Panc1 (cell line): ENCODE measurements at regions not wholly inside any gene's neighbourhood (a gene's known extent, or its start where the extent isn't known, plus 50 kb on each side); places are given as distances from the start of the nearest gene placed in this dataset.

Experiments
- ATAC-seq: fragments of 200-7000 bp; cut with Tn5 transposase; 2 replicates; pipeline ENCODE4 v1.9.1; 2020; ENCODE audit warnings: mild to moderate bottlenecking, moderate library complexity
- BruUV-seq: library from RNA; stranded (reverse); fragments of 400-500 nt; replicated peaks from 2 replicates; lab custom pipeline; 2021; lab: Mats Ljungman, UMichigan
- CTCF ChIA-PET: fragments of 300-600 bp; sonication (Branson Sonifier 250); formaldehyde crosslinking; loops from one replicate; lab custom pipeline; 2022; ENCODE audit warnings: antibody characterized with exemption; lab: Charles Lee
- POLR2A ChIA-PET: fragments of 300-600 bp; sonication (Branson Sonifier 250); formaldehyde crosslinking; loops from one replicate; lab custom pipeline; 2022; ENCODE audit warnings: antibody characterized with exemption; lab: Charles Lee
- DNase-seq: peaks from one replicate; pipeline ENCODE4 v3.0.0-alpha.2; 2010; ENCODE audit warnings: low read depth, low spot score
- H3K27ac ChIP-seq: 2 replicates; pipeline ENCODE4 v1.5.1; 2011; ENCODE audit warnings: mild to moderate bottlenecking, low read length, inconsistent platforms
- H3K27me3 ChIP-seq: fragments of 200-500 bp; sonication (Bioruptor generic); 2 replicates; pipeline ENCODE4 v1.6.0; 2014; ENCODE audit warnings: low read length, inconsistent platforms; ENCODE audit not compliant: control insufficient read depth, insufficient read depth
- H3K36me3 ChIP-seq: fragments of 200-500 bp; sonication (Bioruptor generic); 2 replicates; pipeline ENCODE4 v1.5.1; 2014; ENCODE audit warnings: inconsistent platforms, mild to moderate bottlenecking, low read length, moderate library complexity; ENCODE audit not compliant: control insufficient read depth, insufficient read depth
- H3K4me1 ChIP-seq: 2 replicates; pipeline ENCODE4 v1.5.1; 2011; ENCODE audit warnings: inconsistent platforms, mild to moderate bottlenecking, low read length, moderate library complexity; ENCODE audit not compliant: control insufficient read depth, insufficient read depth
- H3K4me3 ChIP-seq, 2 experiments: 2 replicates each; pipeline ENCODE4 v1.5.1; 2011 to 2012; ENCODE audit warnings: low read depth in 2 of 2, low read length in 2 of 2, mild to moderate bottlenecking in 2 of 2, inconsistent platforms in 1 of 2, moderate library complexity in 1 of 2
- H3K9me3 ChIP-seq: fragments of 200-500 bp; sonication (Bioruptor generic); 2 replicates; pipeline ENCODE4 v1.5.1; 2014; ENCODE audit warnings: low read depth, mild to moderate bottlenecking, inconsistent platforms, low read length, moderate library complexity; ENCODE audit not compliant: control insufficient read depth, insufficient read depth
- CTCF ChIP-seq: fragments of 450-650 bp; IDR thresholded peaks from 2 replicates; pipeline ENCODE4 v1.5.1; 2017; ENCODE audit warnings: mild to moderate bottlenecking
- POLR2AphosphoS5 ChIP-seq: IDR thresholded peaks from 2 replicates; pipeline ENCODE4 v1.6.1; 2012; ENCODE audit warnings: mild to moderate bottlenecking, low read depth, low read length, moderate library complexity
- SIN3A ChIP-seq: IDR thresholded peaks from 2 replicates; pipeline ENCODE4 v1.6.1; 2012; ENCODE audit warnings: low read depth, mild to moderate bottlenecking, low read length, moderate library complexity, borderline replicate concordance; ENCODE audit not compliant: insufficient read depth
- TCF7L2 ChIP-seq: IDR thresholded peaks from 2 replicates; pipeline ENCODE4 v1.6.1; 2011; ENCODE audit warnings: mild to moderate bottlenecking, low read depth, low read length, inconsistent platforms
- in situ Hi-C: cut with HindIII; loops from 2 replicates; pipeline ENCODE4 v1.10.0; 2016; ENCODE audit warnings: low sequenced_read_pairs, low pct_unique_long_range_greater_than_20kb
- intact Hi-C: fragments of 100-400 bp; cut with micrococcal nuclease; formaldehyde crosslinking; loops from one replicate; pipeline ENCODE4 v1.10.0; 2022; ENCODE audit not compliant: unreplicated experiment
- TF ChIP-seq, protein P1 (sequence below), 2 experiments: IDR thresholded peaks; 2 replicates each; pipeline ENCODE4 v1.6.1; 2011 to 2012; ENCODE audit warnings: low read depth in 2 of 2, control low read depth in 1 of 2, low read length in 1 of 2, mild to moderate bottlenecking in 1 of 2, moderate library complexity in 1 of 2; ENCODE audit not compliant: insufficient read depth in 1 of 2

- Histone ChIP-seq H3K4me1 (no peaks in the 10 kb centered on the region), H3K4me3 (no peak overlapping the region), H3K9me3 (no peaks in the 10 kb centered on the region), H3K36me3 (no peaks in the 10 kb centered on the region), H3K27ac (no peak overlapping the region), H3K27me3 (no peaks in the 10 kb centered on the region)
- ATAC-seq (no peak), DNase-seq (no peak)
- in situ Hi-C loops, result no loop called here
- ChIA-PET POLR2A (no interaction called here), CTCF (no interaction called here)
- TF ChIP-seq, protein P1, sequence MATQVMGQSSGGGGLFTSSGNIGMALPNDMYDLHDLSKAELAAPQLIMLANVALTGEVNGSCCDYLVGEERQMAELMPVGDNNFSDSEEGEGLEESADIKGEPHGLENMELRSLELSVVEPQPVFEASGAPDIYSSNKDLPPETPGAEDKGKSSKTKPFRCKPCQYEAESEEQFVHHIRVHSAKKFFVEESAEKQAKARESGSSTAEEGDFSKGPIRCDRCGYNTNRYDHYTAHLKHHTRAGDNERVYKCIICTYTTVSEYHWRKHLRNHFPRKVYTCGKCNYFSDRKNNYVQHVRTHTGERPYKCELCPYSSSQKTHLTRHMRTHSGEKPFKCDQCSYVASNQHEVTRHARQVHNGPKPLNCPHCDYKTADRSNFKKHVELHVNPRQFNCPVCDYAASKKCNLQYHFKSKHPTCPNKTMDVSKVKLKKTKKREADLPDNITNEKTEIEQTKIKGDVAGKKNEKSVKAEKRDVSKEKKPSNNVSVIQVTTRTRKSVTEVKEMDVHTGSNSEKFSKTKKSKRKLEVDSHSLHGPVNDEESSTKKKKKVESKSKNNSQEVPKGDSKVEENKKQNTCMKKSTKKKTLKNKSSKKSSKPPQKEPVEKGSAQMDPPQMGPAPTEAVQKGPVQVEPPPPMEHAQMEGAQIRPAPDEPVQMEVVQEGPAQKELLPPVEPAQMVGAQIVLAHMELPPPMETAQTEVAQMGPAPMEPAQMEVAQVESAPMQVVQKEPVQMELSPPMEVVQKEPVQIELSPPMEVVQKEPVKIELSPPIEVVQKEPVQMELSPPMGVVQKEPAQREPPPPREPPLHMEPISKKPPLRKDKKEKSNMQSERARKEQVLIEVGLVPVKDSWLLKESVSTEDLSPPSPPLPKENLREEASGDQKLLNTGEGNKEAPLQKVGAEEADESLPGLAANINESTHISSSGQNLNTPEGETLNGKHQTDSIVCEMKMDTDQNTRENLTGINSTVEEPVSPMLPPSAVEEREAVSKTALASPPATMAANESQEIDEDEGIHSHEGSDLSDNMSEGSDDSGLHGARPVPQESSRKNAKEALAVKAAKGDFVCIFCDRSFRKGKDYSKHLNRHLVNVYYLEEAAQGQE (IDR thresholded peaks at IDR 0.05; ENCODE audit: insufficient read depth in 1 of 2, low read depth in 2 of 2, low read length in 1 of 2), result no peak
- no peak for TF ChIP-seq TCF7L2
- no peak for TF ChIP-seq CTCF
- TF ChIP-seq SIN3A, result no peak
- no peak for TF ChIP-seq POLR2AphosphoS5
- BruUV-seq, result no TSS peak
- intact Hi-C loops, result no loop called here
Measured at GRCh38 chr2:223243233-223243632, 191.2 kb downstream of the KCNE4 start.

- no TSS peak for BruUV-seq
- intact Hi-C loops, result no loop called here
- POLR2A ChIA-PET, result interaction anchor here (0.7 kb wide), 1 partner anchor 74 kb away, joined by 4 read pairs; no protein-coding TSS in a partner anchor
Measured at GRCh38 chr2:223247136-223247535, 195.1 kb downstream of the KCNE4 start.

More at GRCh38 chr2:223247136-223247535, 195.1 kb downstream of the KCNE4 start:
- Histone ChIP-seq H3K4me3 (no peak overlapping the region), H3K9me3 (no peaks in the 10 kb centered on the region), H3K4me1 (no peaks in the 10 kb centered on the region), H3K27me3 (no peaks in the 10 kb centered on the region), H3K27ac (no peak overlapping the region), H3K36me3 (no peaks in the 10 kb centered on the region)
- CTCF ChIA-PET, result interaction anchor here (0.6 kb wide), 1 partner anchor 551 kb away, joined by 3 read pairs; no protein-coding TSS in a partner anchor
- no peak for DNase-seq
- ATAC-seq, result no peak
- in situ Hi-C loops, result no loop called here
- TF ChIP-seq SIN3A, result no peak
- peak; percentile 55; the same call in 1 of the 2 replicates for TF ChIP-seq CTCF
- TF ChIP-seq POLR2AphosphoS5, result no peak
